ENCODE measurements at regions not wholly inside any gene's neighbourhood (a gene's known extent, or its start where the extent isn't known, plus 50 kb on each side); places are given as distances from the start of the nearest gene placed in this dataset.
A peak's percentile ranks its signal among the peaks of the same experiment; 100 is the strongest.

DNA sequence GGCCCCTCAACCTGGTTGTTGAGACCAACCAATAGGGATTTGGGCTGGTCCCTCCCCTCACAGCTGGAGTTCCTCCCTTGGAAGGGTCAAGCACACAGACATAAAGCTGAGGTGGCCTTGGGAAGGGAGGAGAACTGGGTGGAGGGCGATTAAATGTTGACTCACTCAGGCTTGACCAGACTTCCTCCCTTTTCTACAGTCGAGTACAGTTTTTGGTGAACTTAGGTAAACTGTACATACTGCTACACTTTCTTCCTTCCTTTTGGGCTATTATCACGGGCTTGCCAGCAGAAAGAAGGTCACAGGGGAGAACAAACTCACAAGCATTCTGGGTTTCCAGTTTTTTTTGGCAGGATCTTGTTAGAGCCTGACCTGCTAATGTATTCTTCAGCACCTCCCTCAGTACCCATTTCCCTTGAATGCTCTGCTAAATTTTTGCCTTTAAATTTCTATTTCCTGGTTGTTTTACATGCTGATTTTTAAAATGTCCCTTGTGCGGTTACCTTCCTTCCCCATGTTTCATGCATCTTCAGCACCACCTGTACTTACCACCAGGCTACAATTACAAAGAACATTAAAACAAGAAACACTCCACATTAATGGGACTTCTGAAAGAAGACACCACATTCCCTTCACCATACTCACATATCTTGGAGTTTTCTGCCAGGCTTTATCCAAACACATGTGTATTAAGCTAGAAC lies 135.2 kb upstream of the RASGEF1B start:
- DNase-seq (ENCODE audit: unreplicated experiment), result peak; percentile 9
- CTCF ChIA-PET, result no interaction called here
- Mint-ChIP-seq H3K4me1 (ENCODE audit: insufficient read depth, unreplicated experiment) (peaks cover 21% of the 10 kb centered on the region), H3K27me3 (ENCODE audit: insufficient read depth, unreplicated experiment) (no peaks in the 10 kb centered on the region), H3K9me3 (ENCODE audit: unreplicated experiment) (peaks cover 7% of the 10 kb centered on the region), H3K36me3 (ENCODE audit: insufficient read depth, unreplicated experiment) (no peaks in the 10 kb centered on the region), H3K4me3 (ENCODE audit: unreplicated experiment) (no peak overlapping the region), H3K27ac (ENCODE audit: low read depth, unreplicated experiment) (peak overlapping the region; percentile 29)
- BruUV-seq (replicated peaks), result no TSS peak
- intact Hi-C loops (cut with micrococcal nuclease), result no loop called here
- POLR2A ChIA-PET, result interaction anchor here (1.0 to 1.3 kb wide), 3 partner anchors 13 to 106 kb away, joined by 3 to 5 read pairs (median 5); no protein-coding TSS in a partner anchor
- TF ChIP-seq, protein P1, sequence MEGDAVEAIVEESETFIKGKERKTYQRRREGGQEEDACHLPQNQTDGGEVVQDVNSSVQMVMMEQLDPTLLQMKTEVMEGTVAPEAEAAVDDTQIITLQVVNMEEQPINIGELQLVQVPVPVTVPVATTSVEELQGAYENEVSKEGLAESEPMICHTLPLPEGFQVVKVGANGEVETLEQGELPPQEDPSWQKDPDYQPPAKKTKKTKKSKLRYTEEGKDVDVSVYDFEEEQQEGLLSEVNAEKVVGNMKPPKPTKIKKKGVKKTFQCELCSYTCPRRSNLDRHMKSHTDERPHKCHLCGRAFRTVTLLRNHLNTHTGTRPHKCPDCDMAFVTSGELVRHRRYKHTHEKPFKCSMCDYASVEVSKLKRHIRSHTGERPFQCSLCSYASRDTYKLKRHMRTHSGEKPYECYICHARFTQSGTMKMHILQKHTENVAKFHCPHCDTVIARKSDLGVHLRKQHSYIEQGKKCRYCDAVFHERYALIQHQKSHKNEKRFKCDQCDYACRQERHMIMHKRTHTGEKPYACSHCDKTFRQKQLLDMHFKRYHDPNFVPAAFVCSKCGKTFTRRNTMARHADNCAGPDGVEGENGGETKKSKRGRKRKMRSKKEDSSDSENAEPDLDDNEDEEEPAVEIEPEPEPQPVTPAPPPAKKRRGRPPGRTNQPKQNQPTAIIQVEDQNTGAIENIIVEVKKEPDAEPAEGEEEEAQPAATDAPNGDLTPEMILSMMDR (IDR thresholded peaks at IDR 0.05; ENCODE audit: unreplicated experiment), result no peak

DNA sequence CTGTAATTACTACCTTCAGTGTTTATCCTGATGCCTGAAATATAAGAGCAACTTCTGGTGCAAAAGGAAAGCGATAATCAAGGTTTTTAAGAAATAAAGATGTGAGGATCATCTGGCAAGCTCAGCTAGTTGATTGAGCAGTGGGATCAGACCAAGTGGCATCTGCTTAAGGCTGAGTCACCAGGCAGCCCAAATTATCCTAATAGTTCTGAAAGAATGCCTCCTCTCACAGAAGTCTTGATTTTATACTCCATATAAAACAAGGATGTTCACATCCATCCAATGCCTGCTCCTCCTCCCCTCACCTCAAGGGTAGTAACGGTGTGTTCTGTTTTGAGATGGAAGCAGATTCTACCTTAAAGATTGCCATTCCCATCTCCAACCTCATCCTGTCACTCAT lies 134.5 kb upstream of the RASGEF1B start:
- BruUV-seq (replicated peaks), result no TSS peak
- intact Hi-C loops (cut with micrococcal nuclease), result no loop called here
- Mint-ChIP-seq H3K9me3 (ENCODE audit: unreplicated experiment) (peaks cover 7% of the 10 kb centered on the region), H3K27ac (ENCODE audit: low read depth, unreplicated experiment) (peak overlapping the region; percentile 29), H3K36me3 (ENCODE audit: insufficient read depth, unreplicated experiment) (no peaks in the 10 kb centered on the region), H3K4me3 (ENCODE audit: unreplicated experiment) (no peak overlapping the region), H3K4me1 (ENCODE audit: insufficient read depth, unreplicated experiment) (peaks cover 21% of the 10 kb centered on the region), H3K27me3 (ENCODE audit: insufficient read depth, unreplicated experiment) (no peaks in the 10 kb centered on the region)
- TF ChIP-seq, protein P1 (IDR thresholded peaks at IDR 0.05; ENCODE audit: unreplicated experiment), result no peak
- ChIA-PET CTCF (no interaction called here), POLR2A (interaction anchor here (0.9 to 1.3 kb wide), 3 partner anchors 14 to 106 kb away, joined by 4 to 5 read pairs (median 5); no protein-coding TSS in a partner anchor)
- DNase-seq (ENCODE audit: unreplicated experiment), result no peak

DNA sequence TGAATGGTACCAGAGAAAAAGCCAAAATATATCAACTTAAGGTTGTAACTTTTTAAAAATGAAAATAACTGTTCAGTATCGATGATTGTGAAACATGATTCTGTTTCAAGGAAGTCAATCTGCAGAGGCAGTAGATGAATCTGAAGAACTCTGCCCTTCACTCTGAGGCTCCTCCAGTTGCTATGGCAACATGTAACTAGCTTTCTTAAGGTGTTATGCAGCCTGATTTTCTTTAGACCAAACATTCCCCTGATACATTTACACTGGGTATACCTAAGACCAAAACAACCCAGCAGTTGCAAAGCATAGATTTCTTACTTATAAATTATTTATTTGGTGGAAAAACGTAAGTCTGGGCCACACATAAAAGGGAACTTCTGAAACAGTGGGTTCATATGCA lies 133.6 kb upstream of the RASGEF1B start:
- no TSS peak for BruUV-seq (replicated peaks)
- Mint-ChIP-seq H3K4me1 (ENCODE audit: insufficient read depth, unreplicated experiment) (peaks cover 21% of the 10 kb centered on the region), H3K36me3 (ENCODE audit: insufficient read depth, unreplicated experiment) (no peaks in the 10 kb centered on the region), H3K27ac (ENCODE audit: low read depth, unreplicated experiment) (no peak overlapping the region), H3K9me3 (ENCODE audit: unreplicated experiment) (peaks cover 7% of the 10 kb centered on the region), H3K27me3 (ENCODE audit: insufficient read depth, unreplicated experiment) (no peaks in the 10 kb centered on the region), H3K4me3 (ENCODE audit: unreplicated experiment) (no peak overlapping the region)
- ChIA-PET POLR2A (interaction anchor here (0.9 kb wide), 1 partner anchor 27 kb away, joined by 4 read pairs; no protein-coding TSS in a partner anchor), CTCF (interaction anchor here (0.7 kb wide), 1 partner anchor 239 kb away, joined by 3 read pairs; no protein-coding TSS in a partner anchor)
- DNase-seq (ENCODE audit: unreplicated experiment), result no peak
- intact Hi-C loops (cut with micrococcal nuclease), result no loop called here
- TF ChIP-seq, protein P1 (IDR thresholded peaks at IDR 0.05; ENCODE audit: unreplicated experiment), result no peak

DNA sequence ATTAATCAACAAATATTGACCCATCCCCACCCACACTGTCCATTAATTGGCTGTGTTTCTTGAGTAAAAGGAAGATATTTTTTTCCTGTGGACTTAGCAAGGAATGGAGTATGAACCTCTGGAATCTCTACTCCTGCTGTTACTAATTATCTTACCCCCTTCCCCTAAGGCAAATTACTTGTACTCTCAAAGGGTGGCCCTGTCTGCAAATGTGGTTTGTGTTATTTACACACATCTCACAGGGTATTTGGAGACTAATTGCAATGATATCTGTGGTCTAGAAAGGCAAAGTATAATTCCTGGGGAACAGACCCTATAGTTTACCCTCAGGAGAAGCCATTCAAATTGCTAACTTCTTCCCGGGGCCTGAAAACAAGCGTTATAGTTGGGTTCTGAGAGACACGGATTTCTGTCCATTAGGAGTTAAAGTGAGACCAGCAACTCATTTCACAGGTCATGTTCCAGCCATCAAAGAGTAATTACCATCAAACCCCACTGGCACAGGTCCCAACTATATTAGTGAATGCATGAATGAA lies 133.0 kb upstream of the RASGEF1B start:
- TF ChIP-seq, protein P1 (IDR thresholded peaks at IDR 0.05; ENCODE audit: unreplicated experiment), result no peak
- intact Hi-C loops (cut with micrococcal nuclease), result no loop called here
- H3K27ac Mint-ChIP-seq (ENCODE audit: low read depth, unreplicated experiment), result no peak overlapping the region
- POLR2A ChIA-PET, result no interaction called here
- no peak for DNase-seq (ENCODE audit: unreplicated experiment)
- CTCF ChIA-PET, result interaction anchor here (0.7 kb wide), 1 partner anchor 239 kb away, joined by 3 read pairs; no protein-coding TSS in a partner anchor
- BruUV-seq (replicated peaks), result no TSS peak
- peaks cover 7% of the 10 kb centered on the region for H3K9me3 Mint-ChIP-seq (ENCODE audit: unreplicated experiment)
- peaks cover 21% of the 10 kb centered on the region for H3K4me1 Mint-ChIP-seq (ENCODE audit: insufficient read depth, unreplicated experiment)
- no peak overlapping the region for H3K4me3 Mint-ChIP-seq (ENCODE audit: unreplicated experiment)
- H3K36me3 Mint-ChIP-seq (ENCODE audit: insufficient read depth, unreplicated experiment), result no peaks in the 10 kb centered on the region
- H3K27me3 Mint-ChIP-seq (ENCODE audit: insufficient read depth, unreplicated experiment), result no peaks in the 10 kb centered on the region
